HG02981 (cell line): ENCODE measurements at regions not wholly inside any gene's neighbourhood (a gene's known extent, or its start where the extent isn't known, plus 50 kb on each side); places are given as distances from the start of the nearest gene placed in this dataset.
"Not testable (repeated sequence)": the region's sequence is repeated elsewhere in the genome, so short reads cannot be mapped to it uniquely, and the experiment has no call there.

Experiments
- ATAC-seq: cut with Tn5 transposase; IDR thresholded peaks from one replicate; pipeline ENCODE4 v1.9.1; 2021; ENCODE audit warnings: mild to moderate bottlenecking, moderate library complexity; ENCODE audit not compliant: unreplicated experiment

GRCh38 chr9:42430674-42431615 lies 247.5 kb downstream of the SPATA31A6 start:
- ATAC-seq, result not testable (repeated sequence)

- ATAC-seq, result not testable (repeated sequence)
Observed at GRCh38 chr9:42431616-42432010, 248.2 kb downstream of the SPATA31A6 start.

GRCh38 chr9:42434844-42435714 lies 251.6 kb downstream of the SPATA31A6 start:
- ATAC-seq, result not testable (repeated sequence)

GRCh38 chr9:42435715-42436342 lies 252.4 kb downstream of the SPATA31A6 start:
- ATAC-seq, result not testable (repeated sequence)

- not testable (repeated sequence) for ATAC-seq
Observed at GRCh38 chr9:42437057-42437759, 253.7 kb downstream of the SPATA31A6 start.

- ATAC-seq, result not testable (repeated sequence)
Observed at GRCh38 chr9:42442680-42443079, 259.2 kb downstream of the SPATA31A6 start.

- ATAC-seq, result peak; percentile 73
Observed at GRCh38 chr9:42443414-42443813, 260.0 kb downstream of the SPATA31A6 start.

GRCh38 chr9:42461436-42461835 lies 278.0 kb downstream of the SPATA31A6 start:
- not testable (repeated sequence) for ATAC-seq

GRCh38 chr9:42461863-42462262 lies 278.4 kb downstream of the SPATA31A6 start:
- ATAC-seq, result not testable (repeated sequence)

- ATAC-seq, result not testable (repeated sequence)
Observed at GRCh38 chr9:42463981-42464380, 280.5 kb downstream of the SPATA31A6 start.

GRCh38 chr9:42470577-42470976 lies 287.1 kb downstream of the SPATA31A6 start:
- not testable (repeated sequence) for ATAC-seq

GRCh38 chr9:42490989-42491388 lies 307.5 kb downstream of the SPATA31A6 start:
- not testable (repeated sequence) for ATAC-seq

GRCh38 chr9:42502620-42503264 lies 319.3 kb downstream of the SPATA31A6 start:
- not testable (repeated sequence) for ATAC-seq

GRCh38 chr9:42508111-42508510 lies 324.7 kb downstream of the SPATA31A6 start:
- not testable (repeated sequence) for ATAC-seq

- ATAC-seq, result not testable (repeated sequence)
Observed at GRCh38 chr9:42513535-42513934, 330.1 kb downstream of the SPATA31A6 start.

- not testable (repeated sequence) for ATAC-seq
Observed at GRCh38 chr9:42534325-42534983, 351.0 kb downstream of the SPATA31A6 start.

GRCh38 chr9:42534984-42535325 lies 351.5 kb downstream of the SPATA31A6 start:
- ATAC-seq, result not testable (repeated sequence)

- ATAC-seq, result peak; percentile 74
Observed at GRCh38 chr9:42550789-42551357, 367.4 kb downstream of the SPATA31A6 start.

GRCh38 chr9:42568530-42568929 lies 385.1 kb downstream of the SPATA31A6 start:
- not testable (repeated sequence) for ATAC-seq
